ENCODE measurements at regions not wholly inside any gene's neighbourhood (a gene's known extent, or its start where the extent isn't known, plus 50 kb on each side); places are given as distances from the start of the nearest gene placed in this dataset.

- TF ChIP-seq SAFB (IDR thresholded peaks at IDR 0.05; ENCODE audit: borderline replicate concordance, low read depth, low read length) = no peak
- no peak for TF ChIP-seq SRSF3 (IDR thresholded peaks at IDR 0.05; ENCODE audit: insufficient read depth, low read length)
Measured at GRCh38 chr10:4334015-4334414, 492.0 kb upstream of the AKR1E2 start (continued).

DNA sequence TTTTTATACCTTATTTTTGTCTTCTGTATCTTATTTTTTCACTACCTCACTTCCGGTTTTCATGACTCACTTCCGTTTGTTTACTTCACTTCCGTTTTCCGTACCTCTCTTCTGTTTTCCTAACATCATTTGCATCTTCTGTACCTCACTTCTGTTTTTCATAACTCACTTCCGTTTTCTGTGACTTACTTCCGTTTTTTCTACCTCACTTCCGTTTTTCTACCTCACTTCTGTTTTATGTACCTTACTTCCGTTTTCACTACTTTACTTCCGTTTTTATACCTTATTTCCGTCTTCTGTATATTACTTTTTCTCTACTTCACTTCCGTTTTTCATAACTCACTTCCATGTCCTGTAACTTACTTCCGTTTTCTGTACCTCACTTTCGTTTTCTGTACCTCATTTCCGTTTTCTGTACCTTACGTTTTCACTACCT is 492.5 kb upstream of the AKR1E2 start:
- no peaks in the 10 kb centered on the region for H3K79me2 ChIP-seq (ENCODE audit: control insufficient read depth, insufficient read depth, low read length)
- FAIRE-seq (no peak), ATAC-seq (no peak), DNase-seq (ENCODE audit: extremely low read depth in 1 of 4, low spot score in 3 of 4) (no peak)
- no peaks in the 10 kb centered on the region for H3K9me1 ChIP-seq (ENCODE audit: control insufficient read depth, insufficient read depth, low read length)
- H3K4me3 ChIP-seq = no peak overlapping the region
- peaks cover 15% of the 10 kb centered on the region for H3K9me3 ChIP-seq (replicated peaks; ENCODE audit: control insufficient read depth, insufficient read depth, low read depth, low read length)
- no peaks in the 10 kb centered on the region for H3K4me1 ChIP-seq (replicated peaks in 1 of 2; ENCODE audit: control insufficient read depth in 2 of 2, insufficient read depth in 2 of 2, low read length in 2 of 2)
- no peak overlapping the region for H3K4me2 ChIP-seq (ENCODE audit: insufficient read depth, low read length)
- H3K36me3 ChIP-seq (ENCODE audit: control insufficient read depth, insufficient read depth, low read length) = no peaks in the 10 kb centered on the region
- WGBS (ENCODE audit: insufficient coverage, low coverage, missing lambda C conversion rate) = 2% methylated on average over 15 of the region's 15 CpGs
- ChIA-PET POLR2A (no interaction called here), CTCF (ENCODE audit: low intra/inter-chr PET ratio) (interaction anchor here (0.7 kb wide), 1 partner anchor 100 kb away, joined by 3 read pairs; no protein-coding TSS in a partner anchor)
- H3K9ac ChIP-seq (ENCODE audit: insufficient read depth in 1 of 2, low read depth in 2 of 2, low read length in 2 of 2) = no peak overlapping the region
- no peaks in the 10 kb centered on the region for H3K27me3 ChIP-seq (ENCODE audit: control insufficient read depth in 2 of 2, insufficient read depth in 2 of 2, low read length in 2 of 2)
- BruUV-seq (replicated peaks) = no TSS peak
- intact Hi-C loops (cut with micrococcal nuclease) (no loop called here), in situ Hi-C loops (cut with MboI) (no loop called here)
- H2AFZ ChIP-seq (ENCODE audit: low read depth, low read length) = 0 out of 2 replicates have a peak overlapping the region, but pooled peaks have one; percentile 21
- H3K27ac ChIP-seq (ENCODE audit: extremely low read depth, low read depth, low read length) = no peak overlapping the region
- no peaks in the 10 kb centered on the region for H4K20me1 ChIP-seq (replicated peaks; ENCODE audit: control insufficient read depth, insufficient read depth, low read length)
- 0 out of 2 replicates have a peak, but pooled peaks have one; percentile 30 for TF ChIP-seq CBX5 (IDR thresholded peaks at IDR 0.05; ENCODE audit: borderline replicate concordance, low read depth)
- TF ChIP-seq, protein P1, sequence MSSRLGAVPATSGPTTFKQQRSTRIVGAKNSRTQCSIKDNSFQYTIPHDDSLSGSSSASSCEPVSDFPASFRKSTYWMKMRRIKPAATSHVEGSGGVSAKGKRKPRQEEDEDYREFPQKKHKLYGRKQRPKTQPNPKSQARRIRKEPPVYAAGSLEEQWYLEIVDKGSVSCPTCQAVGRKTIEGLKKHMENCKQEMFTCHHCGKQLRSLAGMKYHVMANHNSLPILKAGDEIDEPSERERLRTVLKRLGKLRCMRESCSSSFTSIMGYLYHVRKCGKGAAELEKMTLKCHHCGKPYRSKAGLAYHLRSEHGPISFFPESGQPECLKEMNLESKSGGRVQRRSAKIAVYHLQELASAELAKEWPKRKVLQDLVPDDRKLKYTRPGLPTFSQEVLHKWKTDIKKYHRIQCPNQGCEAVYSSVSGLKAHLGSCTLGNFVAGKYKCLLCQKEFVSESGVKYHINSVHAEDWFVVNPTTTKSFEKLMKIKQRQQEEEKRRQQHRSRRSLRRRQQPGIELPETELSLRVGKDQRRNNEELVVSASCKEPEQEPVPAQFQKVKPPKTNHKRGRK (tag; IDR thresholded peaks at IDR 0.05) = peak; percentile 94
- TF ChIP-seq, protein P2, sequence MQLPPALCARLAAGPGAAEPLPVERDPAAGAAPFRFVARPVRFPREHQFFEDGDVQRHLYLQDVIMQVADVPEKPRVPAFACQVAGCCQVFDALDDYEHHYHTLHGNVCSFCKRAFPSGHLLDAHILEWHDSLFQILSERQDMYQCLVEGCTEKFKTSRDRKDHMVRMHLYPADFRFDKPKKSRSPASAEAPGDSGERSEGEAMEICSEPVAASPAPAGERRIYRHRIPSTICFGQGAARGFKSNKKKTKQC (CRISPR knock-in tag; IDR thresholded peaks at IDR 0.05) = no peak
- no peak for TF ChIP-seq SP1 (CRISPR knock-in tag; IDR thresholded peaks at IDR 0.05)
- peak; percentile 51 for TF ChIP-seq ELF1 (tag; IDR thresholded peaks at IDR 0.05)
- TF ChIP-seq ETV6 (IDR thresholded peaks at IDR 0.05; ENCODE audit: borderline replicate concordance in 1 of 2, low read depth in 2 of 2, low read length in 1 of 2) = peak; percentile 32 to 94; a peak in 3 of 4 replicates
- peak; percentile 85 for TF ChIP-seq ETV6 (CRISPR knock-in tag; IDR thresholded peaks at IDR 0.05; ENCODE audit: borderline replicate concordance)
- TF ChIP-seq RAD51 (IDR thresholded peaks at IDR 0.05; ENCODE audit: borderline replicate concordance, low read depth) = no peak
- peak; percentile 36 for TF ChIP-seq ETV1 (tag; conservative IDR thresholded peaks at IDR 0.05; ENCODE audit: low read depth)
- no peak for TF ChIP-seq ATF1 (CRISPR knock-in tag; IDR thresholded peaks at IDR 0.05)
- TF ChIP-seq ATF1 (tag; IDR thresholded peaks at IDR 0.05) = peak; percentile 68
- peak; percentile 68 for TF ChIP-seq SPI1 (IDR thresholded peaks at IDR 0.05; ENCODE audit: borderline replicate concordance, low read depth, low read length)
- no peak for TF ChIP-seq E2F1 (CRISPR knock-in tag; IDR thresholded peaks at IDR 0.05)
- peak; percentile 87 for TF ChIP-seq GABPA (tag; conservative IDR thresholded peaks at IDR 0.05; ENCODE audit: low read depth)
- 0 out of 2 replicates have a peak, but pooled peaks have one; percentile 27 for TF ChIP-seq NR2C1 (IDR thresholded peaks at IDR 0.05)
- TF ChIP-seq NR2C1 (tag; IDR thresholded peaks at IDR 0.05) = no peak
- no peak for TF ChIP-seq MTA1 (IDR thresholded peaks at IDR 0.05; ENCODE audit: borderline replicate concordance)

Measured in K562 (cell line).